HUDEP-2 (cell line): ENCODE measurements at regions not wholly inside any gene's neighbourhood (a gene's known extent, or its start where the extent isn't known, plus 50 kb on each side); places are given as distances from the start of the nearest gene placed in this dataset.

Experiments used
- DNase-seq, 76 experiments: peaks; one replicate each; lab custom pipeline; 2025; ENCODE audit not compliant: unreplicated experiment in 76 of 76; lab: John Stamatoyannopoulos, UW

DNA sequence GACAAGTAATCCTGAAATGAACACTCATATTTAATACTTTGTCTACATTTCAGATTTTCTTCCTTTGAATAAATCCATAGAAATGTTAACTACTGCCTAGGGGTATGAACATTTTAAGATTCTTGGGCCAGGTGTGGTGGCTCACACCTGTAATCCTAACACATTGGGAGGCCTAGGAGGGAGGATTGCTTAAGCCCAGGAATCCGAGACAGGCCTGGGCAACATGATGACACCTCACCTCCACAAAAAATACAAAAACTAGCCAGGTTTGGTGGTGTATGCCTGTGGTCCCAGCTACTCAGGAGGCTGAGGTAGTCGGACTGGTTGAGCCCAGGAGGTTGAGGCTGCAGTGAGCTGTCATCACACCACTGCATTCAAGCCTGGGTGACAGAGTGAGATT, 73.9 kb upstream of the PIAS1 start:
- DNase-seq: no peak

GRCh38 chr15:67980773-67981685, 73.1 kb upstream of the PIAS1 start:
- no peak for DNase-seq

GRCh38 chr15:67981848-67982247, 72.3 kb upstream of the PIAS1 start:
- no peak for DNase-seq

- no peak for DNase-seq
Observed at GRCh38 chr15:67991706-67992105, 62.4 kb upstream of the PIAS1 start.

DNA sequence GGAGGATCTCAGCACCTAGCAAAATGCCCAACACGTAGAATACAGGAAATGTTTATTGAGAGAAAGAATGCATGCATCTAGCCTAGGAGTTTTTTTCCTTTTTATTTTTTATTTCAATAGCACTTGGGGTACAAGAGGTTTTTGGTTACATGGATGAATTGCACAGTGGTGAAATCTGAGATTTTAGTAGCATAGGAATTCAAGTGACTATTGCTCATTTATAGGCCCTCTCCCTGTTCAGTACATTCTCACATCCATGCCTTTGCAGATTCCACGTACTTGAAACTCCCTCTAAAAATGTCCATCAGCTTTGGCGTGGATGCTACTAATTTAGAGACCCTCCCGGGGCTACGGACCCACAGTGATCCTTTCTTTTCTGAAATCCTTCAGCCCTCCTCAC, 61.7 kb upstream of the PIAS1 start:
- no peak for DNase-seq

GRCh38 chr15:67992834-67993233, 61.3 kb upstream of the PIAS1 start:
- DNase-seq: no peak

- DNase-seq: no peak
Observed at GRCh38 chr15:67997996-67998395, 56.1 kb upstream of the PIAS1 start.

GRCh38 chr15:67998599-67999133, 55.4 kb upstream of the PIAS1 start:
- DNase-seq: no peak

- DNase-seq: no peak
Observed at GRCh38 chr15:67999320-68000100, 54.6 kb upstream of the PIAS1 start.

DNA sequence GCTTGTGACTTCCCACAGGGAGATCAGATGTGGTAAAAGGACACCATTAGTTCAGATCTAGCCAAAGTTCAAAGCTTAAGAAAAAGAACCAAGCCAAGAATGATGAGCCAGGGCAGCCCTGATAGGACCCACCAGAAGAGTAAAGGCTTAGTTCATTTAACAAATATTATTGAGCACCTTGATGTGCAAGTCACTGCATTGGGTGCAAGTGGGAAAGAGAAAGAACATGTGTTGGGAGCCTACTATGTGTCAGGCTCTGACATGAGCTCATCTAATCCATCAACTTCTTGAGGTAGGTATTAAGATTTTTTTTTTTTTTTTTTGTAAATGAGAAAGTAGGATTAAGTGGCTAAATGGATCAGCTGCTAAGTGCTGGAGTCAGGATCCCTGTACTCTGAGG, 53.4 kb upstream of the PIAS1 start:
- no peak for DNase-seq

- DNase-seq: no peak
Observed at GRCh38 chr15:68001811-68002210, 52.3 kb upstream of the PIAS1 start.

- no peak for DNase-seq
Observed at GRCh38 chr15:68003297-68003696, 50.8 kb upstream of the PIAS1 start.
